Testis (tissue), 2 donors: ENCODE measurements at regions not wholly inside any gene's neighbourhood (a gene's known extent, or its start where the extent isn't known, plus 50 kb on each side); places are given as distances from the start of the nearest gene placed in this dataset.

ENCODE experiments used
- DNase-seq: peaks from one replicate; pipeline ENCODE4 v3.0.0-alpha.2; 2019
- H3K27ac ChIP-seq, 2 donors: fragments of 200-600 bp; sonication (generic); one replicate each; pipeline ENCODE4 v1.5.1; 2019
- H3K27me3 ChIP-seq: fragments of 200-600 bp; sonication (generic); one replicate; pipeline ENCODE4 v1.5.1; 2019
- H3K36me3 ChIP-seq: fragments of 200-600 bp; sonication (generic); one replicate; pipeline ENCODE4 v1.5.1; 2017; ENCODE audit warnings: low read depth; ENCODE audit errors: missing control alignments
- H3K4me1 ChIP-seq: fragments of 200-600 bp; sonication (generic); one replicate; pipeline ENCODE4 v1.5.1; 2019
- H3K4me3 ChIP-seq, 2 donors: fragments of 200-600 bp; sonication (generic); one replicate each; pipeline ENCODE4 v1.5.1; 2017 to 2019
- H3K9me3 ChIP-seq: fragments of 200-600 bp; sonication (generic); one replicate; pipeline ENCODE4 v1.5.1; 2017
- CTCF ChIP-seq, 3 experiments: fragments of 450-650 bp in 2 of 3; fragments of 200-600 bp in 1 of 3; sonication (generic) in 1 of 3; IDR thresholded peaks; one replicate each; pipeline ENCODE4 v1.5.1; 2016 to 2019; ENCODE audit warnings: antibody characterized with exemption in 3 of 3, mild to moderate bottlenecking in 2 of 3, moderate library complexity in 1 of 3
- POLR2A ChIP-seq: fragments of 450-650 bp; IDR thresholded peaks from one replicate; pipeline ENCODE4 v1.6.1; 2017; ENCODE audit warnings: antibody characterized with exemption, mild to moderate bottlenecking, moderate library complexity
- WGBS, 2 donors: methylation state at CpG; one replicate each; pipeline ENCODE4 v1.1.5; 2018; 5-methylcytosine and 5-hydroxymethylcytosine counted together
- intact Hi-C: fragments of 100-400 bp; cut with DNase I; formaldehyde crosslinking; loops from one replicate; pipeline ENCODE4 v1.15.1; 2023; ENCODE audit warnings: low total_unique reads

- intact Hi-C loops, result no loop called here
- TF ChIP-seq CTCF (IDR thresholded peaks at IDR 0.05), result no peak
- no peak for TF ChIP-seq POLR2A
- Histone ChIP-seq H3K4me3 (no peak overlapping the region), H3K4me1 (no peaks in the 10 kb centered on the region), H3K9me3 (no peaks in the 10 kb centered on the region), H3K27ac (no peak overlapping the region), H3K27me3 (no peaks in the 10 kb centered on the region), H3K36me3 (no peaks in the 10 kb centered on the region)
- no peak for DNase-seq
- whole genome bisulfite sequencing, 2 donors, result 92 to 93% methylated on average over 4 of the region's 4 CpGs
Measured at GRCh38 chr3:22029480-22029879, 278.5 kb upstream of the ZNF385D start.

- H3K36me3 ChIP-seq, result no peaks in the 10 kb centered on the region
- no peaks in the 10 kb centered on the region for H3K27me3 ChIP-seq
- intact Hi-C loops, result no loop called here
- DNase-seq, result no peak
- no peaks in the 10 kb centered on the region for H3K4me1 ChIP-seq
- no peaks in the 10 kb centered on the region for H3K9me3 ChIP-seq
- H3K27ac ChIP-seq, result no peak overlapping the region
- no peak for TF ChIP-seq POLR2A
- TF ChIP-seq CTCF (IDR thresholded peaks at IDR 0.05), result no peak
- H3K4me3 ChIP-seq, result no peak overlapping the region
Measured at GRCh38 chr3:22039161-22039560, 288.2 kb upstream of the ZNF385D start.

- Histone ChIP-seq H3K36me3 (no peaks in the 10 kb centered on the region), H3K27me3 (no peaks in the 10 kb centered on the region), H3K4me1 (no peaks in the 10 kb centered on the region), H3K27ac (no peak overlapping the region), H3K9me3 (no peaks in the 10 kb centered on the region), H3K4me3 (no peak overlapping the region)
- 84 to 86% methylated on average over 1 of the region's 1 CpG for WGBS, 2 donors
- no peak for TF ChIP-seq POLR2A
- TF ChIP-seq CTCF (IDR thresholded peaks at IDR 0.05), result no peak
- intact Hi-C loops, result no loop called here
- DNase-seq, result no peak
Measured at GRCh38 chr3:22040150-22040549, 289.1 kb upstream of the ZNF385D start.

GRCh38 chr3:22045882-22046281 lies 294.9 kb upstream of the ZNF385D start:
- no peaks in the 10 kb centered on the region for H3K4me1 ChIP-seq
- H3K27ac ChIP-seq, result no peak overlapping the region
- H3K27me3 ChIP-seq, result no peaks in the 10 kb centered on the region
- no peak for DNase-seq
- H3K4me3 ChIP-seq, result no peak overlapping the region
- H3K9me3 ChIP-seq, result no peaks in the 10 kb centered on the region
- intact Hi-C loops, result no loop called here
- no peaks in the 10 kb centered on the region for H3K36me3 ChIP-seq
- WGBS, 2 donors, result 42 to 44% methylated on average over 1 of the region's 1 CpG
- TF ChIP-seq POLR2A, result no peak
- no peak for TF ChIP-seq CTCF (IDR thresholded peaks at IDR 0.05)

- Histone ChIP-seq H3K9me3 (no peaks in the 10 kb centered on the region), H3K4me3 (no peak overlapping the region), H3K27ac (no peak overlapping the region), H3K4me1 (no peaks in the 10 kb centered on the region), H3K36me3 (no peaks in the 10 kb centered on the region), H3K27me3 (no peaks in the 10 kb centered on the region)
- TF ChIP-seq CTCF (IDR thresholded peaks at IDR 0.05) (no peak), POLR2A (no peak)
- DNase-seq, result no peak
- WGBS, 2 donors, result 80 to 84% methylated on average over 3 of the region's 3 CpGs
- intact Hi-C loops, result no loop called here
Measured at GRCh38 chr3:22063500-22063899, 312.5 kb upstream of the ZNF385D start.
